CD14-positive monocyte (primary cell): ENCODE measurements at regions not wholly inside any gene's neighbourhood (a gene's known extent, or its start where the extent isn't known, plus 50 kb on each side); places are given as distances from the start of the nearest gene placed in this dataset.

Experiments
- DNase-seq, 3 donors: peaks; one replicate each; pipeline ENCODE4 v3.0.0-alpha.2; 2011 to 2022
- H2AFZ ChIP-seq: 2 replicates; pipeline ENCODE4 v1.6.0; 2012; ENCODE audit warnings: mild to moderate bottlenecking, low read depth, low read length, inconsistent platforms; ENCODE audit not compliant: insufficient read depth, poor library complexity, severe bottlenecking
- H3K27ac ChIP-seq, 2 donors: 1 replicate in 1 of 2; 2 replicates in 1 of 2; pipeline ENCODE4 v1.5.1; 2012 to 2013; ENCODE audit warnings: low read length in 2 of 2, control low read depth in 1 of 2, inconsistent platforms in 1 of 2, low read depth in 1 of 2, mild to moderate bottlenecking in 1 of 2
- H3K27me3 ChIP-seq, 2 donors: one replicate each; pipeline versions ENCODE4 v1.6.0 to v1.6.1; 2011 to 2013; ENCODE audit warnings: low read length in 2 of 2; ENCODE audit not compliant: control insufficient read depth in 2 of 2, insufficient read depth in 2 of 2
- H3K36me3 ChIP-seq, 2 donors: replicated peaks in 1 of 2; 1 replicate in 1 of 2; 2 replicates in 1 of 2; pipeline versions ENCODE4 v1.5.1 to v1.6.1; 2012 to 2013; ENCODE audit warnings: low read length in 2 of 2, control low read depth in 1 of 2, inconsistent platforms in 1 of 2, mild to moderate bottlenecking in 1 of 2; ENCODE audit not compliant: insufficient read depth in 2 of 2, control insufficient read depth in 1 of 2
- H3K4me1 ChIP-seq, 2 donors: 1 replicate in 1 of 2; 2 replicates in 1 of 2; pipeline versions ENCODE4 v1.5.1 to v1.6.1; 2012 to 2013; ENCODE audit warnings: low read length in 2 of 2, control low read depth in 1 of 2, inconsistent platforms in 1 of 2, mild to moderate bottlenecking in 1 of 2, moderate library complexity in 1 of 2; ENCODE audit not compliant: insufficient read depth in 2 of 2, control insufficient read depth in 1 of 2
- H3K4me2 ChIP-seq: replicated peaks from 2 replicates; pipeline ENCODE3; 2012; ENCODE audit warnings: low read length, moderate library complexity, mild to moderate bottlenecking; ENCODE audit not compliant: poor library complexity, severe bottlenecking; ENCODE audit errors: extremely low read depth
- H3K4me3 ChIP-seq, 3 experiments: fragments of 200-600 bp in 1 of 3; sonication (generic) in 1 of 3; replicated peaks in 1 of 3; 1 replicate in 2 of 3; 2 replicates in 1 of 3; pipeline ENCODE4 v1.5.1; 2011 to 2013; ENCODE audit warnings: low read length in 3 of 3, mild to moderate bottlenecking in 3 of 3, control low read depth in 2 of 3, low read depth in 2 of 3, inconsistent platforms in 1 of 3, moderate library complexity in 1 of 3
- H3K79me2 ChIP-seq: 2 replicates; pipeline ENCODE4 v1.6.0; 2012; ENCODE audit warnings: mild to moderate bottlenecking, control low read depth, inconsistent platforms, low read length, moderate library complexity; ENCODE audit not compliant: insufficient read depth
- H3K9ac ChIP-seq: 2 replicates; pipeline ENCODE4 v1.6.0; 2017; ENCODE audit warnings: low read length, mild to moderate bottlenecking; ENCODE audit not compliant: insufficient read depth, poor library complexity, severe bottlenecking
- H3K9me3 ChIP-seq, 2 donors: replicated peaks in 1 of 2; 1 replicate in 1 of 2; 2 replicates in 1 of 2; pipeline versions ENCODE4 v1.5.1 to v1.6.1; 2012 to 2013; ENCODE audit warnings: low read length in 2 of 2, control low read depth in 1 of 2; ENCODE audit not compliant: control insufficient read depth in 1 of 2, insufficient read depth in 1 of 2
- H4K20me1 ChIP-seq: 2 replicates; pipeline ENCODE4 v1.6.0; 2012; ENCODE audit warnings: mild to moderate bottlenecking, low read length, control low read depth, moderate library complexity; ENCODE audit not compliant: insufficient read depth
- H3K27ac Mint-ChIP-seq, 7 donors: one replicate each; pipeline ENCODE4 v1.8.0; 2020; ENCODE audit warnings: mild to moderate bottlenecking in 7 of 7, mixed read lengths in 7 of 7, moderate library complexity in 6 of 7, inconsistent platforms in 2 of 7
- H3K27me3 Mint-ChIP-seq, 3 donors: one replicate each; pipeline ENCODE4 v1.8.0; 2021 to 2022; ENCODE audit warnings: low read depth in 3 of 3, mild to moderate bottlenecking in 3 of 3, mixed read lengths in 3 of 3, moderate library complexity in 3 of 3, inconsistent platforms in 1 of 3
- H3K36me3 Mint-ChIP-seq, 2 donors: one replicate each; pipeline ENCODE4 v1.8.0; 2020; ENCODE audit warnings: mixed read lengths in 2 of 2, inconsistent platforms in 1 of 2, mild to moderate bottlenecking in 1 of 2
- H3K4me1 Mint-ChIP-seq: one replicate; pipeline ENCODE4 v1.8.0; 2020; ENCODE audit warnings: mild to moderate bottlenecking, mixed read lengths
- H3K4me3 Mint-ChIP-seq, 2 donors: one replicate each; pipeline ENCODE4 v1.8.0; 2020; ENCODE audit warnings: mild to moderate bottlenecking in 2 of 2, mixed read lengths in 2 of 2, moderate library complexity in 1 of 2
- H3K9me3 Mint-ChIP-seq, 7 donors: one replicate each; pipeline ENCODE4 v1.8.0; 2020 to 2022; ENCODE audit warnings: mixed read lengths in 7 of 7, mild to moderate bottlenecking in 6 of 7, moderate library complexity in 6 of 7, inconsistent platforms in 2 of 7
- WGBS: methylation state at CpG from one replicate; pipeline ENCODE4 v1.1.5; 2013; ENCODE audit warnings: missing lambda C conversion rate; ENCODE audit not compliant: insufficient coverage; 5-methylcytosine and 5-hydroxymethylcytosine counted together
- intact Hi-C, 2 donors: fragments of 100-400 bp; cut with micrococcal nuclease; formaldehyde crosslinking; loops; one replicate each; pipeline versions ENCODE4 v1.15.0 to v1.15.1; 2023
- TF ChIP-seq, protein P1 (sequence below): fragments of 200-600 bp; IDR thresholded peaks from one replicate; pipeline ENCODE4 v1.8.0; 2022; ENCODE audit warnings: antibody characterized with exemption, mild to moderate bottlenecking

DNA sequence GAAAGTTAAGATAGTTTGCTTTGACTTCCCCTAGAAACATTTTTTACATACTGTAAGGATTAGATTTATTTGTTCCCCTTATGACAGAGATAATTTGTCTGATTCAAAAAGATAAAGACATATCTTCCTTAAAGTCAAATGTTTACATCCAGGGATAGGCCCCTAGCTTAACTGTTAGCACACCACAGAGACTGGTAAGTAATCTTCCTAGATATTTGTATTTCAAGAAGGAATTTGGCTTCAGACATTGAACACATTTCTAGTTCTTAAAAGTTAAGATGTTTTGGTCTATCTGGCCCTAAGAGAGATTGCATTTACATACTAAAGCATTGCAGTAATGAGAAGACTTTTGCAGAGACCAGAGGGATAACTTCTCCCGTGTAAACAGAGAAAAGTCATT, 1201.1 kb upstream of the GJE1 start:
- H3K27ac Mint-ChIP-seq, result no peak overlapping the region
- no peak overlapping the region for H3K27ac ChIP-seq
- H3K36me3 Mint-ChIP-seq, result no peaks in the 10 kb centered on the region
- no peaks in the 10 kb centered on the region for H3K27me3 ChIP-seq
- no peak overlapping the region for H3K9ac ChIP-seq
- no peak for DNase-seq
- H3K27me3 Mint-ChIP-seq, result peaks cover 0 to 3% (median 0%) of the 10 kb centered on the region in 3 donors
- no peaks in the 10 kb centered on the region for H3K9me3 ChIP-seq
- H3K4me1 Mint-ChIP-seq, result no peaks in the 10 kb centered on the region
- H3K4me3 ChIP-seq, result no peak overlapping the region
- no CpG with 5 or more reads among the region's 1 CpG for WGBS
- H3K79me2 ChIP-seq, result no peaks in the 10 kb centered on the region
- no peaks in the 10 kb centered on the region for H4K20me1 ChIP-seq
- TF ChIP-seq, protein P1, sequence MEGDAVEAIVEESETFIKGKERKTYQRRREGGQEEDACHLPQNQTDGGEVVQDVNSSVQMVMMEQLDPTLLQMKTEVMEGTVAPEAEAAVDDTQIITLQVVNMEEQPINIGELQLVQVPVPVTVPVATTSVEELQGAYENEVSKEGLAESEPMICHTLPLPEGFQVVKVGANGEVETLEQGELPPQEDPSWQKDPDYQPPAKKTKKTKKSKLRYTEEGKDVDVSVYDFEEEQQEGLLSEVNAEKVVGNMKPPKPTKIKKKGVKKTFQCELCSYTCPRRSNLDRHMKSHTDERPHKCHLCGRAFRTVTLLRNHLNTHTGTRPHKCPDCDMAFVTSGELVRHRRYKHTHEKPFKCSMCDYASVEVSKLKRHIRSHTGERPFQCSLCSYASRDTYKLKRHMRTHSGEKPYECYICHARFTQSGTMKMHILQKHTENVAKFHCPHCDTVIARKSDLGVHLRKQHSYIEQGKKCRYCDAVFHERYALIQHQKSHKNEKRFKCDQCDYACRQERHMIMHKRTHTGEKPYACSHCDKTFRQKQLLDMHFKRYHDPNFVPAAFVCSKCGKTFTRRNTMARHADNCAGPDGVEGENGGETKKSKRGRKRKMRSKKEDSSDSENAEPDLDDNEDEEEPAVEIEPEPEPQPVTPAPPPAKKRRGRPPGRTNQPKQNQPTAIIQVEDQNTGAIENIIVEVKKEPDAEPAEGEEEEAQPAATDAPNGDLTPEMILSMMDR, result no peak
- H3K4me2 ChIP-seq, result no peak overlapping the region
- H3K4me1 ChIP-seq, result no peaks in the 10 kb centered on the region
- intact Hi-C loops, result no loop called here
- H3K4me3 Mint-ChIP-seq, result no peak overlapping the region
- peaks cover 0 to 3% (median 0%) of the 10 kb centered on the region in 7 donors for H3K9me3 Mint-ChIP-seq
- H3K36me3 ChIP-seq, result no peaks in the 10 kb centered on the region
- H2AFZ ChIP-seq, result no peak overlapping the region

DNA sequence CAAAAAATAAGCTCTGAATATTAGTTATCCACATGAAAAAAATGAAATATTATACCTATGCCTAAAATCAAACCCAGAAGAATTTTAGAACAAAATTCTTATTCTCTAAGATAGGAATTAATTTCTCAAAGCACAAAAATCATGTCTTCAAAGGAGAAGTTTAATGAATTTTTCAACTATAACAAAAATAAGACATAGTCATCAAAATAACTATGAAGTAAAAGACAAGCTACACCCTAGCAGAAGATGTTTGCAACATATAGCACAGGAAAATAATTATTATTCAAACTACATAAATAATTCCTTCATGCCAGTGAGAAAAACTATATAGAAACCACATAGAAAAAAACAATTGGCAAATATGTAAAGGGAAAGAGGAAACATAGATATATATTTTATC, 1203.6 kb upstream of the GJE1 start:
- no peak overlapping the region for H3K4me3 ChIP-seq
- H3K36me3 ChIP-seq, result no peaks in the 10 kb centered on the region
- Mint-ChIP-seq H3K27me3 (peaks cover 0 to 3% (median 0%) of the 10 kb centered on the region in 3 donors), H3K27ac (no peak overlapping the region), H3K4me3 (no peak overlapping the region), H3K36me3 (no peaks in the 10 kb centered on the region), H3K4me1 (no peaks in the 10 kb centered on the region), H3K9me3 (peaks cover 0 to 3% (median 0%) of the 10 kb centered on the region in 7 donors)
- H3K4me2 ChIP-seq, result no peak overlapping the region
- H3K9ac ChIP-seq, result no peak overlapping the region
- TF ChIP-seq, protein P1, result no peak
- H3K27ac ChIP-seq, result no peak overlapping the region
- H2AFZ ChIP-seq, result no peak overlapping the region
- H4K20me1 ChIP-seq, result no peaks in the 10 kb centered on the region
- no peaks in the 10 kb centered on the region for H3K27me3 ChIP-seq
- DNase-seq, result no peak
- intact Hi-C loops, result no loop called here
- no peaks in the 10 kb centered on the region for H3K9me3 ChIP-seq
- no peaks in the 10 kb centered on the region for H3K79me2 ChIP-seq
- no peaks in the 10 kb centered on the region for H3K4me1 ChIP-seq
